Glomerular visceral epithelial cell (primary cell): ENCODE measurements at regions not wholly inside any gene's neighbourhood (a gene's known extent, or its start where the extent isn't known, plus 50 kb on each side); places are given as distances from the start of the nearest gene placed in this dataset.

Source experiments
- DNase-seq: peaks from one replicate; pipeline ENCODE4 v3.0.0-alpha.2; 2016; ENCODE audit errors: extremely low spot score

- DNase-seq = no peak
These were observed 336.1 kb upstream of the TBX3 start for GRCh38 chr12:115020091-115020490.

DNA sequence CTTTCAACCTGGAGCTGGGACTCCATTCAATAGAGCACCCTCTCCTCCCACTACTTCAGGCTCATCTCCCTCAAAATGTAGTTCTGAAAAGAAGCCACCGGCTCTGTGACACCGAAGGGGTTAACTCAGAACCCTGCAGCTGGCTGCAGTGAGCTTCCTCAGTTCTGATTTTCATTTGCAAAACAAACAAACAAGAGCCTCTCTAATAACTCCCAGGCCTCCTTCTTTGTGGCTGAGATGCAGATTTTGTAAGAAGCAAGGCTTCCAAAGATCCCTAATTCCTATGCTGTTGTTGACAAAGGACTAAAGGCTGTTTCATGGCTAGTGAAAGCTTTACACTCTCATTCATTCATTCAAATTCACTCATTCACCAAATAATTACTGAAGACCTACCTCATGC is 333.4 kb upstream of the TBX3 start:
- DNase-seq = no peak

GRCh38 chr12:115013236-115013981 is 329.4 kb upstream of the TBX3 start:
- no peak for DNase-seq

- DNase-seq = no peak
These were observed 328.9 kb upstream of the TBX3 start for GRCh38 chr12:115012861-115013235.

DNA sequence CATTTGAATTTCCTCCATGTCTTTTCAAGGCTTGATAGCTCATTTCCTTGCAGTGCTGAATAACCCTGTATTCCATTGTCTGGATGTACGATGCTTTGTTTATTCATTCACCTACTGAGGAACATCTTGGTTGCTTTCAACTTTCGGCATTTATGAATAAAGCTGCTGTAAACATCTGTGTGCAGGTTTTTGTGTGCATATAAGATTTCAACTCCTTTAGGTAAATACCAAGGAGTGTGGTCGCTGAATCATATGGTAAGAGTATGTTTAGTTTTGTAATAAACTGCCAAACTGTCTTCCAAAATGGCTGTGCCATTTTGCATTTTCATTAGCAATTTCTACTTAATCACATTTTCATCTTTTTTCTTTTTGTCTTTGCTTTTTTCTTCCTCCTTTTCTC is 327.7 kb upstream of the TBX3 start:
- DNase-seq = no peak

GRCh38 chr12:115010324-115010995 is 326.5 kb upstream of the TBX3 start:
- no peak for DNase-seq

DNA sequence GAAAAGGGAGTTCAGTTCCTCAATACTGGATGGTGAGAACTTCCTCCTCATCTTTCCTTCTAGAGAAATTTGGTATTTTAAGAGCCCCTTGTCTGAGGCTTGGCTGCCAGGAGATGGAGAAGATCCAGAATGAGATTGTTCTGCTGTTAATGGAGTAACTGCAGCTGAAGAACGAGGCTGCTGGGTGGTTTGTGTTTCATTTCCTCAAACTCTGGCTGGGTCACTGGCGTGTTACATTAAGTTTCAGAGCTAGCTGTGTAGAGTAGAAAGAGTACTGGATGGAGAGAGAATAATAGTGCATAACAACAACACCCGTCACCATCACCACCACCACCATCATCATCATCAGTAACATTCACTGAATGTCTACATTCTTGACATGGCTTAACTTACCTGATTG is 325.0 kb upstream of the TBX3 start:
- no peak for DNase-seq

GRCh38 chr12:115004470-115005146 is 320.6 kb upstream of the TBX3 start:
- peak; percentile 8 for DNase-seq

DNA sequence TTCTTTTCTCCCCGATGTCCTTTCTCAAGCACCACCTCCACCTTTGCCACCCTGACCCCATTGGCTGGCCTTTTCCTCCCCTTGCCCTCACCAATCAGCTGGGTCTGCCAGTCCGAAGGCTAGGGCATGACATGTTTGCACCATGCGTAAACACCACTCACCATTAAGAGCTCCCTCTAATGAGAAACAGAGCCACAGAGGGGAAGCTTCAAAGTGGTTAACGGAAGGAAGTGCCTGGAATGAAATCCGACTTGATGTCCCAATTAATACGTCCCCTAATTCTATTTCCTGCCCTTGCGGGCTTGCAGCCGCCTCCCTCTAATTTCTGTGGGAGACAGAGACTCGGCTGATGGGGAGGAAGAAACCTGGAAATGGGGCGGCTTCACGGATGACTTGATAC is 318.5 kb upstream of the TBX3 start:
- no peak for DNase-seq

DNA sequence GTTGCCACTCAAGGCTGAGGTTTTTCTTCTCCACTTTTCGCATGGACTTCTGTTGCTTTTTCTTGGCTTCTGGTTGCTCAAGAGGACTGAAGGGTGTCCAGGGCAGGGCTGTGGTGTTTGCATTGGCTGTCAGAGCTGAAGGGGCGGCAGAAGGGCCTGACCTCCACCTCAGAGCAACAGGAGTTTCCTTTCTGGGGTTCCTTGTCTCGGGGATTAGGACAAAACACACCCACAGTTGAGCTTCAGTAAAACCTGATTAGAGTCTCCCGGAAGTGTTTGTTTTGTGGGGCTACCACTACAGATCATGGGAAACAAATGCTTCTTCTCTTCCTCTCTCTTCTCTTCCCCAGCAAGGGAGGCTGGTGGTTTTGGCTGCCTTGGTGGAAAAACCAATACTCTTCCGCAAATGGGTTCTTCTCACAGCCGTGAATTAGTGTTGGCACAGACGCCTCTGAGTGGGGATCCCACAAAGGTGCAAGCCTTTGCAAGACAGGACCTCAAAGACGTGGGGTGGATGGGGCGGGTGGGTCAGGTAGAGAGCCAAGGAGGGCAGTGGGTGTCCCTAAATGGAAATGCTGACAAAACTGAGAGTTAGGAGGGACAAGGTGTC is 317.7 kb upstream of the TBX3 start:
- no peak for DNase-seq

GRCh38 chr12:115000038-115000437 is 316.1 kb upstream of the TBX3 start:
- DNase-seq = peak; percentile 9

DNA sequence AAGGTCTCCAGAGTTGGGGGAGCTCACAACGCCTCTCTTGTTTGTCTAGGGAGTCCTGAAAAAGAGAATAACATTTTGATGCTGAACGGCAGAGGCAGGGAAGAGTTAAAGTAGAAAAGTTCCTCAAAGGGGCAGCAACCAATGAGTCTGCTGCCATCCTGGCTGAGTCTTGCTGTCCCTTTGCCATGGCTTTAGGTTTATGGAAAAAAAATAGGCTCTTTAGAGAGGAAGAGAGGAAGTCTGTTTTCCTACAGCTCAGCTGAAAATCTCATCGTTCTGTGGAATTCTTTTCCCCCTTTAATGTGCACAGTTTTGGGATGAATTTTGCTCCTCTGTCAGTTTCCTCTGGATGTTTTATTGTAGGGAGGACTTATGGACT is 314.8 kb upstream of the TBX3 start:
- DNase-seq = no peak

- no peak for DNase-seq
These were observed 314.3 kb upstream of the TBX3 start for GRCh38 chr12:114998118-114998749.

DNA sequence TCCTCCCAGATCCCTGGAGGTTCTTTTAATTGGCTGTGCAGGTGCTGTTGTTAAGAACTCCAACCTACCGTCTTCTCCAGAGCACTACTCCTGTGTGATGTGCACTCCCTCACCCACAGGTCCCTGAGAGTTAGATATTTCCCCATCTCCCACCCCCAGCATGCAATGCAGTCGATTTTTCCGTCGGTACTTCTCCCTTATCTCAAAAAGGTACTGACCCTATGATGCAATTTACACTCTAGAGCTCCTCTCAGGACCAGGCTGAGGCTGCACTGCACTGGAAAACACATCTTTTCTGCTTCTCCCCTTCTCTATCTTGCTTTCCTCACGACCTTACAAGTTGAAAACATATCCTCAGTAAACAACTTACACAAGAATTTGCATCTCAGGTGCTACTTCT is 312.4 kb upstream of the TBX3 start:
- DNase-seq = no peak

- DNase-seq = no peak
These were observed 311.9 kb upstream of the TBX3 start for GRCh38 chr12:114995891-114996290.

GRCh38 chr12:114993165-114993564 is 309.2 kb upstream of the TBX3 start:
- no peak for DNase-seq

DNA sequence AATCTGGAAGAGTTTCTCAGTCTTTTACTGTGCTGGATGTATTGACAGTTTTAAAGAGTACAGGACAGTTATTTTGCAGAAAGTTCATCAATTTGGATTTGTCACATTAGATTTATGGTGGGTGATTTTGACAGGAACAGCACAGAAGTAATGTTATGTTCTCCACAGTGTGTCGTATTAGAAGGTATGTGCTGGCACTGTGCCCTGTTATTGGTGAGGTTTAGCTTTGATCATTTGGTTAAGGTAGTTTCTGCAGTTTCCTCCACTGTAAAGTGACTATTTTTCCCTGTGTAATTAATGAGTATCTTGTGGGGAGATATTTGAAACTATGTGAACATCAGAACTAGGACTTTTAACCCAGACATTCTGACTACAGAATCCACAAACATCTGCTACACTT is 308.5 kb upstream of the TBX3 start:
- DNase-seq = no peak

DNA sequence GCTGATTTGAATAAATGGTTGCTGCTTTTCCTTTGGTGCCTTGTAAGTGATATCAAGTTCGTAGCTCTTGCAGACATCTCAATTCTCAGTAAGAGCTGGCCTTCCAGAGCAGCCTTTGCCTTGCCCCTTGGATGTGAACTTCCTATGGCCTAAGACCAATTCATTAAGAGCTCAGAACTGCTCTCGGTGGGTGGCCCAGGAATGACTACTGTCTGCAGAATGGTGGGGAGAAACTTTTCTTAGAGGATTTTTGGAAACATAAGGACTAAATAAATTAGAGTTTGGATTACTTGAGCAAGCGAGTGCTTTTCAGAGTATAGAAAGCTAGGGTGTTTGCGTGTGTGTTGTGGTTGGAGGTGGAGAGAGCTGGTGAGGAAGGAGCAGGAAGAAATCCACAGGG is 306.4 kb upstream of the TBX3 start:
- no peak for DNase-seq

- no peak for DNase-seq
These were observed 302.9 kb upstream of the TBX3 start for GRCh38 chr12:114986849-114987248.

DNA sequence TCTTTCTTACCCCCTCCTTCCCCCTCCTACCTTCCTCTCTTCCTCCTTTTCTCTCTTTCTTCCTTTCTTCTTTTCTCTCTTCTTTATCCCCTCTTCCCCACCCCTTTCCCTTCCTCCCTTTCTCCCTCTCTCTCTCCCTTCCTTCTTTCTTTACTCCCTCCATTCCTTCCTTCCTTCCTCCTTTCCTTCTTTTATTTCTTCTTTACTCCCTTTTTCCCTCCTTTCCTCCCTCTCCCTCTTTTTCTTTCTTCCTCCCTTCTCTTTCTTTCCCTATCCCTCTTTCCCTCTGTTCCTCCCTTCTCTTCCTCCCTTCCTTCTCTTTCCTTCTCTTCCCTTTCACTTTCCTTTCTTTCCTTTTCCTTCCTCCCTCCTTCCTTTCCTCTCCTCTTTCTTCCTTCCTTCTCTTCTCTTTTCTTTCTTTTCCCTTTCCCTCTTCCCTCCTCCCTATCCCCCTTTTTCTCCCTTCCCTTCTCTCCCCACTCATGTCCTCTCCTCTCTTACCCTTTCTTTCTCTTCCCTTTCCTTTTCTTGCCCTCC is 302.3 kb upstream of the TBX3 start:
- DNase-seq = no peak

DNA sequence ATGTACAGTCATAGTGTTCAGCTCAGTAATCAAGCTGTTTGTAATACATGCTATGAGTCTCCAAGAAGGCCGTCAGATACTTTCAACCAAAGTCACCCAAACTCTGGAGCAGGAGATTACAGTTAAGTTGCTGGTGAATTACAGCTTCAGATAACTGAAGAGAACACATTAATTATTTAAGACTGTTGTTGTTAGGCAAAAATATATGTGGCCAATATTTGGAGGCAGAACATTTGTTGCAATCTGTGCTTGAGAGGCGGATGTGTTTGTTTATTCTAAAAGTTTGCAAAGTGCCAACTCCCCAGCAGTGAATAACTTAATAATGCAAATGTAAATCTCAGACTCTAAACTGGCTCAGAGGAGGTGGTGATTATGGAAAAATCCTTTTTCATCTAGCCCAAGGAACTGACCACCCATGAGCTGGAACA is 300.7 kb upstream of the TBX3 start:
- DNase-seq = no peak

GRCh38 chr12:114982760-114983159 is 298.8 kb upstream of the TBX3 start:
- DNase-seq = no peak
